Activated CD4-positive, alpha-beta T cell treated with anti-CD3 and anti-CD28 coated beads for 36 hours (primary cell): ENCODE measurements at regions not wholly inside any gene's neighbourhood (a gene's known extent, or its start where the extent isn't known, plus 50 kb on each side); places are given as distances from the start of the nearest gene placed in this dataset.
A peak's percentile ranks its signal among the peaks of the same experiment; 100 is the strongest.

Source experiments
- ATAC-seq: fragments of 200-7000 bp; cut with Tn5 transposase; one replicate; pipeline ENCODE4 v1.10.0; 2021; ENCODE audit warnings: mild to moderate bottlenecking, moderate library complexity
- CTCF ChIA-PET: fragments of 350-600 bp; sonication (Branson Sonifier 250); formaldehyde crosslinking; loops from one replicate; lab custom pipeline; 2021; ENCODE audit warnings: antibody characterized with exemption; lab: Charles Lee
- POLR2A ChIA-PET: fragments of 350-600 bp; sonication (Branson Sonifier 250); formaldehyde crosslinking; loops from one replicate; lab custom pipeline; 2021; ENCODE audit warnings: antibody characterized with exemption, inconsistent platforms; lab: Charles Lee
- DNase-seq: peaks from one replicate; pipeline ENCODE4 v3.0.0-alpha.2; 2020
- H3K27ac Mint-ChIP-seq: one replicate; pipeline ENCODE4 v1.8.0; 2021; ENCODE audit warnings: mixed read lengths
- H3K27me3 Mint-ChIP-seq: one replicate; pipeline ENCODE4 v1.8.0; 2021; ENCODE audit warnings: mixed read lengths
- H3K36me3 Mint-ChIP-seq: one replicate; pipeline ENCODE4 v1.8.0; 2021; ENCODE audit warnings: low read depth, mixed read lengths
- H3K4me1 Mint-ChIP-seq: one replicate; pipeline ENCODE4 v1.8.0; 2021; ENCODE audit warnings: mixed read lengths
- H3K4me3 Mint-ChIP-seq: one replicate; pipeline ENCODE4 v1.8.0; 2021; ENCODE audit warnings: mild to moderate bottlenecking, moderate library complexity, mixed read lengths
- H3K9me3 Mint-ChIP-seq: one replicate; pipeline ENCODE4 v1.8.0; 2021; ENCODE audit warnings: low read depth, mixed read lengths
- intact Hi-C, 2 experiments: fragments of 100-400 bp; cut with DNase I in 1 of 2; cut with micrococcal nuclease in 1 of 2; formaldehyde crosslinking; loops; one replicate each; pipeline versions ENCODE4 v1.14.2 to v1.15.1; 2022 to 2024; cut with DNase I, micrococcal nuclease

DNA sequence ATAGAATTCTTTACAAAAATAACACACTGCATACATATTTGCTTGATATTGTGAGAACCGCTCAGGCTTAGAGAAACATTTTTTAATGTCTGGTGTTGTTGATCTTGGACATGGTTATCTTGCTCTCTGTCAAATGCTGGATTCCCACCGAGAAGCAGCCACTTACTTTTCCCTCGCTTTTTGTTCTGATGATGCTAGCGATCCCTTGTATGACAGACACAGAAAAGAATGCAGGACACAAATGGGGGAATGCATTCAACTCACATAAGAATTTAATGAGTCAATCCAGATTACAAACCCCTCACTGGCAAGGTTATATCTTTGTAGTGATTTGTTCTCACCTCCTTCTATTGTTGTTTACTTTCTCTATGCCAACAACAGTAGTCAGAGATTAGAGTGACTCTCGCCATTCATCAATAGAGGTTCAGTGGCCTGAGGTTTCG is 76.8 kb upstream of the AKT3 start:
- H3K9me3 Mint-ChIP-seq: no peaks in the 10 kb centered on the region
- CTCF ChIA-PET: interaction anchor here (0.9 kb wide), 1 partner anchor 65 kb away, joined by 3 read pairs; no protein-coding TSS in a partner anchor
- intact Hi-C loops: no loop called here
- no peak overlapping the region for H3K27ac Mint-ChIP-seq
- H3K4me3 Mint-ChIP-seq: no peak overlapping the region
- POLR2A ChIA-PET: no interaction called here
- DNase-seq (no peak), ATAC-seq (no peak)
- H3K27me3 Mint-ChIP-seq: peaks cover 8% of the 10 kb centered on the region
- H3K4me1 Mint-ChIP-seq: no peaks in the 10 kb centered on the region
- no peaks in the 10 kb centered on the region for H3K36me3 Mint-ChIP-seq

DNA sequence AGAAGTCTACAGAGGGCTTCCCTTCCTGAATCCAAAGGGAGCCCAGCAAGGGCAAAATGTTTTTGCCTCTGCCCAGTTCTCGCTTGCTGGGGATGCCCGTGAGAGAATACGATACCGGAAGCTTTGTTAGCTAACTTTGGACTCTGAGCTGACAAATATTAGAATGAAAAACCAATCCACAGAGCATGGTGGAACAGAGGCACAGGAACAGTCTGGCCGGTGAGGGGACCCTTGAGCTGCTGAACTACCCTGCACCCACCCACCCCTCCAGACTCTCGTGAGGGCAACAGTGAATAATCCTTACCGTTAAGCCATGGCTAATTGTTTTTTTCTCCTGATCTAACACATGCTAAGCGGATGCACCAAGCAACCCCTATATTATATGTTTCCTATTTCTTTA is 76.3 kb upstream of the AKT3 start:
- H3K4me1 Mint-ChIP-seq: no peaks in the 10 kb centered on the region
- no peaks in the 10 kb centered on the region for H3K36me3 Mint-ChIP-seq
- intact Hi-C loops: no loop called here
- ChIA-PET CTCF (no interaction called here), POLR2A (no interaction called here)
- no peaks in the 10 kb centered on the region for H3K9me3 Mint-ChIP-seq
- DNase-seq (no peak), ATAC-seq (no peak)
- H3K4me3 Mint-ChIP-seq: no peak overlapping the region
- H3K27ac Mint-ChIP-seq: no peak overlapping the region
- peaks cover 11% of the 10 kb centered on the region for H3K27me3 Mint-ChIP-seq

GRCh38 chr1:243924588-243925349 is 74.7 kb upstream of the AKT3 start:
- Mint-ChIP-seq H3K4me1 (no peaks in the 10 kb centered on the region), H3K27me3 (peaks cover 10% of the 10 kb centered on the region), H3K36me3 (no peaks in the 10 kb centered on the region), H3K27ac (no peak overlapping the region), H3K4me3 (no peak overlapping the region), H3K9me3 (no peaks in the 10 kb centered on the region)
- DNase-seq (no peak), ATAC-seq (no peak)
- CTCF ChIA-PET: no interaction called here
- POLR2A ChIA-PET: no interaction called here
- intact Hi-C loops: no loop called here

- intact Hi-C loops: no loop called here
- no peak overlapping the region for H3K27ac Mint-ChIP-seq
- no peak overlapping the region for H3K4me3 Mint-ChIP-seq
- no peaks in the 10 kb centered on the region for H3K36me3 Mint-ChIP-seq
- no peaks in the 10 kb centered on the region for H3K9me3 Mint-ChIP-seq
- POLR2A ChIA-PET: no interaction called here
- ATAC-seq (no peak), DNase-seq (no peak)
- peaks cover 12% of the 10 kb centered on the region for H3K27me3 Mint-ChIP-seq
- CTCF ChIA-PET: no interaction called here
- H3K4me1 Mint-ChIP-seq: no peaks in the 10 kb centered on the region
These were observed 74.1 kb upstream of the AKT3 start for GRCh38 chr1:243924188-243924587.

- H3K36me3 Mint-ChIP-seq: no peaks in the 10 kb centered on the region
- CTCF ChIA-PET: no interaction called here
- POLR2A ChIA-PET: no interaction called here
- peaks cover 14% of the 10 kb centered on the region for H3K27me3 Mint-ChIP-seq
- no peaks in the 10 kb centered on the region for H3K9me3 Mint-ChIP-seq
- intact Hi-C loops: no loop called here
- no peak for DNase-seq
- H3K27ac Mint-ChIP-seq: no peak overlapping the region
- H3K4me1 Mint-ChIP-seq: no peaks in the 10 kb centered on the region
- no peak overlapping the region for H3K4me3 Mint-ChIP-seq
- no peak for ATAC-seq
These were observed 73.5 kb upstream of the AKT3 start for GRCh38 chr1:243923292-243924171.

DNA sequence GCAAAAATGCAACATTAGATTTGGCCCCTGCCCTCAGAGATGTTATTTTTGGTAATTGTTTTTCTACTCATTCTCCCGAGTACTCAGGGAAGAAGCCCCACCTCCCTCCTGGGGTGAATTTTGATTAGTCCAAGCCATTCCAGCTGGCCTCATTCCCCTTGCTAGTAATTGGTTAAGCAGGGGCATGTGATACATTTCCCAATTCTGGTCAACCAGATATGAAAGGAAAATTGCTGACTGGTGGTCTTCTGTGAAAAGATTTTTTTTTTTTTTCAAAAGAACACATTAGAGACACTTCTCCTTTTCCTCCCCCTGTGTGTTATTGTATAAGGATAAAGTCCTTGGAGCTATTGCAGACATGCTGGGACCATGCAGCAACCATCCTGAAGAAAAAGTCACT is 71.1 kb upstream of the AKT3 start:
- Mint-ChIP-seq H3K36me3 (no peaks in the 10 kb centered on the region), H3K4me3 (no peak overlapping the region), H3K4me1 (peaks cover 17% of the 10 kb centered on the region), H3K9me3 (no peaks in the 10 kb centered on the region), H3K27me3 (peaks cover 33% of the 10 kb centered on the region), H3K27ac (no peak overlapping the region)
- CTCF ChIA-PET: interaction anchor here (0.8 kb wide), 1 partner anchor 376 kb away, joined by 3 read pairs; no protein-coding TSS in a partner anchor
- intact Hi-C loops: no loop called here
- DNase-seq: no peak
- POLR2A ChIA-PET: no interaction called here
- no peak for ATAC-seq

DNA sequence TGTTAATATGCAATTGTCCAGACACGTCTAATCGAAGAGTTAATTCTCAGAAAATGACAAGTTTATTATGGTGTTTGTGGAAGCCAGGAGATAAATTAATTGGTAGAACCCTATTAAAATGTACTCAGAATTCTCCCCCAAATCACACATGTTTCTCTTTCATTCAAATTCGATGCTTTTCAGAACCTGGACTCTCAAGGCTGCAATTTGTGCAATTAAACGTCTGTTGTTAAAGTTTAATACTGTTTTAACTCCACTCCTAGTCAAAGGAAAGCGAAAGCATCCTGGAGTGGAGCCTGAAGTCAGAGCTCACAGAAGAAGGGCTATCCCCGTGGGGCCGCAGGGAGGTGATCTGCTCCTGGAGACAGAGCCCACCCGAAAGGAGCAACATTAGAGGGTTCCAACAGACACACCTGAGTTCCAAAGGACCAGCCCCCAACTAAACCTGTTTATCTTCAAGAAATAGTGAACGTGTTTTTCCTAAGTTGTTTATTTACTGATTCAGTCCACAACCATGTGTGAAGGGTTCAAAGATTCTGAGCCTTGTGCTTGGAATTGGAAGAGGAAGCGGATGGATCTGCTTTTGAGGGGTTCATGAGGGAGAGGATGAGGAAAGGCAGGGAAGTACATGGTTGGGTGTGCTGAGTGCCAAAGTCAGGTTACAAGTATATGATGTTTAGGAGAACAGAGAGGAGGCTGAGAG is 68.0 kb upstream of the AKT3 start:
- H3K4me3 Mint-ChIP-seq: peak overlapping the region; percentile 69
- H3K36me3 Mint-ChIP-seq: no peaks in the 10 kb centered on the region
- H3K27me3 Mint-ChIP-seq: peaks cover 43% of the 10 kb centered on the region
- CTCF ChIA-PET: interaction anchor here (1.0 kb wide), 1 partner anchor 28 kb away, joined by 3 read pairs; no protein-coding TSS in a partner anchor
- intact Hi-C loops: no loop called here
- peaks cover 18% of the 10 kb centered on the region for H3K4me1 Mint-ChIP-seq
- ATAC-seq (no peak), DNase-seq (no peak)
- H3K27ac Mint-ChIP-seq: peak overlapping the region; percentile 33
- H3K9me3 Mint-ChIP-seq: no peaks in the 10 kb centered on the region
- POLR2A ChIA-PET: no interaction called here

- intact Hi-C loops: no loop called here
- Mint-ChIP-seq H3K36me3 (no peaks in the 10 kb centered on the region), H3K4me3 (peak overlapping the region; percentile 69), H3K9me3 (no peaks in the 10 kb centered on the region), H3K27me3 (peaks cover 43% of the 10 kb centered on the region), H3K27ac (peak overlapping the region; percentile 33), H3K4me1 (peaks cover 18% of the 10 kb centered on the region)
- POLR2A ChIA-PET: no interaction called here
- peak; percentile 53 for ATAC-seq
- DNase-seq: peak; percentile 53
- CTCF ChIA-PET: interaction anchor here (0.6 to 1.0 kb wide), 2 partner anchors 12 to 28 kb away, joined by 3 read pairs; no protein-coding TSS in a partner anchor
These were observed 67.3 kb upstream of the AKT3 start for GRCh38 chr1:243917177-243917862.

GRCh38 chr1:243916160-243916559 is 66.1 kb upstream of the AKT3 start:
- DNase-seq (no peak), ATAC-seq (no peak)
- intact Hi-C loops: no loop called here
- ChIA-PET CTCF (no interaction called here), POLR2A (no interaction called here)
- peaks cover 36% of the 10 kb centered on the region for H3K27me3 Mint-ChIP-seq
- no peak overlapping the region for H3K4me3 Mint-ChIP-seq
- peaks cover 18% of the 10 kb centered on the region for H3K4me1 Mint-ChIP-seq
- H3K9me3 Mint-ChIP-seq: no peaks in the 10 kb centered on the region
- no peak overlapping the region for H3K27ac Mint-ChIP-seq
- H3K36me3 Mint-ChIP-seq: no peaks in the 10 kb centered on the region

DNA sequence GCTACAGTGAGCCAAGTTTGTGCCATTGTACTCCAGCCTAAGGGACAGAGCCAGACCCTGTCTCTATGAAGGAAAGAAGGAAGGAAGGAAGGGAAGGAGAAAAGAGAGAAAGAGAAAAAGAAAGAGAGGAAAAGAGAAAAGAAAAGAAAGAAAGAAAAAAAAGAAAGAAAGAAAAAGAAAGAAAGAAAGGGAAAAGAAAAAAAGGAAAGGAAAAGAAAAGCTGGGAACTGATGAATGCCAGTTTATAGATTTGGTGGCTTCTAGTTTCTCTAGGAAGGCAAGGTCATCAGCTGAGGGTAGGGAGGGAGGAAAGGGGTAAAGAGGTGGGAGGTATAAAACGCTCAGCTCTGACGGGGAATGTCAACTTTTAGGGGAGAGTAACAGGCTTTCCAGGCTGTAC is 62.3 kb upstream of the AKT3 start:
- Mint-ChIP-seq H3K4me3 (no peak overlapping the region), H3K27ac (no peak overlapping the region)

DNA sequence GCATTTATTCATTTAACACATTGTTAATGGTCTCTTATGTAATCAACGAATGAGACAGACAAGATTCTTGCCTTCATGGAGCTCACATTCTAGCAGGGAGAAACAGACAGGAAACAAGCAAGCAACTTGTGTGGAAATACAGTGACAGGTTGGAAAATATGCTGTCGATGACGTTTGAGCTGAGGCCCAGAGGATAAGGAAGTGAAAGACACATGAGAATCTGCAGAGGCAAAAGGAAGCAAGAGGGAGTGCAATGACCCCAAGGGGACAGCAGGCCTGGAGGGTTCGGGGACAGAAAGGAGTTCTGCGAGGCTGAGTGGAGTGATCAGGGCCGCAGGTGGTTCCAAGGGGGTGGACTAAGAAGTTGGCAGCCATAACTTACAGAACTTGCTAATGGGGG is 60.6 kb upstream of the AKT3 start:
- CTCF ChIA-PET: no interaction called here
- Mint-ChIP-seq H3K4me1 (no peaks in the 10 kb centered on the region), H3K36me3 (no peaks in the 10 kb centered on the region), H3K4me3 (no peak overlapping the region), H3K27me3 (peaks cover 18% of the 10 kb centered on the region), H3K27ac (no peak overlapping the region), H3K9me3 (no peaks in the 10 kb centered on the region)
- DNase-seq (no peak), ATAC-seq (no peak)
- intact Hi-C loops: no loop called here
- POLR2A ChIA-PET: no interaction called here

More for the DNA sequence above, 62.3 kb upstream of the AKT3 start:
- no peak for ATAC-seq
- Mint-ChIP-seq H3K36me3 (no peaks in the 10 kb centered on the region), H3K4me1 (peaks cover 9% of the 10 kb centered on the region), H3K27me3 (peaks cover 30% of the 10 kb centered on the region), H3K9me3 (no peaks in the 10 kb centered on the region)
- ChIA-PET POLR2A (no interaction called here), CTCF (no interaction called here)
- no peak for DNase-seq
- intact Hi-C loops: no loop called here
